HG03108 (cell line): ENCODE measurements at regions not wholly inside any gene's neighbourhood (a gene's known extent, or its start where the extent isn't known, plus 50 kb on each side); places are given as distances from the start of the nearest gene placed in this dataset.

ENCODE experiments used
- ATAC-seq: cut with Tn5 transposase; IDR thresholded peaks from one replicate; pipeline ENCODE4 v1.9.1; 2021; ENCODE audit warnings: moderate library complexity; ENCODE audit not compliant: unreplicated experiment

- no peak for ATAC-seq
Observed at GRCh38 chr3:194279101-194279500, 72.0 kb downstream of the CPN2 start.

DNA sequence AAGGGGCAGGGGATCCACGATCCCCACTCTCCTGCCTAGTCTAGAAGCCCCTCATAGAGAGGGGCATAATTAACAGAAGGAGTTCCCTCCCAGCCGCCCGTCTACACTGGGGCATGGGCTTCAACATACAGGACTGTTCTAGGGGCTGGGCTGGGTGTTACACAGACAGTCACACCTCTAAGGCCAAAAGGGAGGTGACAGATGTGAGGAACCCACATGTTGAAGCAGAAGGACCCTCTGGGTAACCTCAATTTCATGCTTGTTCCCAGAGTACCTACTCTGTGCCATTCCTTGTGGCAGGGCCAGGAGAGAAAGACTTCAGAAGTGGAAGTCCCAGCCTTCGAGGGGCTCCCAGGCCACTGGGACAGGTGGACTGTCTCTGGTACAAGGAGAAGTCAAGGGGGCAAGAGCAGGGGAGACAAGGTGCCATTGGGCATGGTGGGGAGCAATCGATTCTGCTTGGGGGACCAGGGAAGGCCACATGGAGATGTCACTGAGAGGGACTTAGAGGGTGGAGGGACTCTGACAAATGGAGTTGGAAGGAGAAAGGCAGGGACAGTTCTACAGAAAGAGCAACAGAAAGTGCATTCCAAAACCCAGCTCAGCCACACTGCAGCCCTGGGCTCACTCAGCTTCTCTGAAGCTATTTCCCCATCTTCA is 71.3 kb downstream of the CPN2 start:
- no peak for ATAC-seq

GRCh38 chr3:194280777-194281176 is 70.4 kb downstream of the CPN2 start:
- no peak for ATAC-seq

- no peak for ATAC-seq
Observed at GRCh38 chr3:194281306-194281705, 69.8 kb downstream of the CPN2 start.

DNA sequence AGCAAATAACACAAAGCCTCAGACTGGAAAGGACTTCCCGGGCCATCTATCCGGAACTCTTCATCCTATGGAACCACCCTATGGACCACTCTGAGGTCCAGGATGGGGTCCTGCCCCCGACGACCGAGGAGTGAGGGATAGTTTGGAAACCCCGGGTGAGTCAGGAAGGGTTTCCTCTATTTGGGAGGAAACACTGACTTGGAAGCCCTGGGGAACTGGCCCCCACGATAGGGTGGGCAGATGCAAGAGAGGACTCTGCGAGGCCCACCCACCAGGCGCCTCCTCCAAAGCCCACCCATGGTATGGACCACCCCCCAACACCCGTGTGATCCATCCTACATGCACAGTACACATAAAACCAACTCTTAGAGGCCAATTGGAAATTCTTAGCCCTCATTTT is 69.4 kb downstream of the CPN2 start:
- ATAC-seq = no peak

- no peak for ATAC-seq
Observed at GRCh38 chr3:194282436-194283122, 68.5 kb downstream of the CPN2 start.

DNA sequence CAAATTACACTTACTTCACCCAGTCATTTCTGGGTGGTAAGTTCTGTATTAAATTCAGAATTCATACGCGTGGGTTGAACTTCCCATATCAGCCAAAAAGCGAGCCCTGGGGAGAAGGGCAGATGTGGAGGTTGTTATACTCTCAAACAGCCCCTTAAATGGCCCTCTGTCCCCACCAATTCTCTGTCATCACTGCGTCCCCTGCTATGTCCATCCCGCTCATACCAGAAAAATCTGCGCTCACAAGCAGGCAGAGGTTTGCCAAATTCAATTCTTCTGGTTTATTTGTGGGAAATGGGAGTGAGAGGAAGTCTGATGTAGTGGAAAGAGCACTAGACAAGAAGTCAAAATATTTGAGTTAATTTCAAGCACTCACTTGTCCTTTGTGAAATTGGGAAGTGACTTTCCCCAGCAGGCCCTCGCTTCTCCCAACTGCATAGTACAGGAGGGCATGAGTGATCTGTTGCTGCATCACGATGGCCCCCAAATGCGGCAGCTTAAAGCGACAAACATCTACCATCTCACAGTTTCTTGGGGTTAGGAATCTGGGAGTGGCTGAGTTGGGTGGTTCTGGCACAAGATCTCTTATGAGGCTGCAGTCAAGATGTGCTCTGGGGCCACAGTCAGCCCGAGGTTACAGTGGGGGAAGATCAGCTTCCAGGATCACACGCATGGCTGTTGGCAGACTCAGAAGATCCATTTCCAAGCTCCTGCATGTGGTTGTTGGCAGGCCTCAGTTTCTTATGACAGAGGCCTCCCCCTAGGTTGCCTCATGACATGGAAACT is 67.7 kb downstream of the CPN2 start:
- no peak for ATAC-seq

DNA sequence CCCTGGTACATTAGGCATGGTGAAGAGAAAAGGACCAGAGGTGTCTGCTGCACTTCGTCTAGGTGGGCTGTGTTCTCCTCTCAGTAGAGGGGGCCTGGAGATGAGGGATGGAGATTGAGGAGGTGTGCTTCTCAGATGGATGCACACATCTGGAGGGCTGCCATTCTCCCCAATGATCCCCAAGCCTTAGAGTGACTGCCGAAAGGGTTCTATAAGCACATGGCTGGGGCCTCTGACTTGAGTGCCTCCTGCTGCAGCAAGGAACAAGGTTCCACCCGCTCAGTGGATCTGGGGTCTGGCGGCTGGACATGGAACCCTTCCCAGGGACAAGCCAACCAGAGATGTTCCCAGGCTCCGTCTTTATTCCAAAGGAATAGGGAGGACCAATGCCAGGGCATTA is 66.8 kb downstream of the CPN2 start:
- ATAC-seq = no peak

GRCh38 chr3:194285024-194285849 is 65.9 kb downstream of the CPN2 start:
- ATAC-seq = no peak

- no peak for ATAC-seq
Observed at GRCh38 chr3:194285850-194286197, 65.3 kb downstream of the CPN2 start.

GRCh38 chr3:194286375-194287146 is 64.6 kb downstream of the CPN2 start:
- no peak for ATAC-seq

DNA sequence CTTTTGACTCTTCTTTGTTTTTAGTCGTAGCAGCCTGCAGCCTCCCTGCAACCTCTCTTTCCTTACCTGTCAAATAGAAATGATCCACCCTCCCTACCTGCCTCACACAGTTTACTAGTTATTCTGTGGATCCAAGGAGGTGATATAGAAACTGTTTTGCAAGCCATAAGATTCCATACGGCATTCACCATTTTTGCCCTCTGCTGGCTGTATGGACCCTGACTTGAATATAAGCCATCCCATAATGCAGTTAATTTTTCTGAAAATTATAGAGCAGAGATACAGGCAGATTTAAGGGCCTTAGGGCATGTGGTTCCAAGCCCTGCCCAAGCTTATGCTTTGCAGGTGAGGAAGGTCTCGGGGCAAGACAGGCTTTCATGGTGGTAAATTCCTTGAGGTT is 63.8 kb downstream of the CPN2 start:
- ATAC-seq = no peak

DNA sequence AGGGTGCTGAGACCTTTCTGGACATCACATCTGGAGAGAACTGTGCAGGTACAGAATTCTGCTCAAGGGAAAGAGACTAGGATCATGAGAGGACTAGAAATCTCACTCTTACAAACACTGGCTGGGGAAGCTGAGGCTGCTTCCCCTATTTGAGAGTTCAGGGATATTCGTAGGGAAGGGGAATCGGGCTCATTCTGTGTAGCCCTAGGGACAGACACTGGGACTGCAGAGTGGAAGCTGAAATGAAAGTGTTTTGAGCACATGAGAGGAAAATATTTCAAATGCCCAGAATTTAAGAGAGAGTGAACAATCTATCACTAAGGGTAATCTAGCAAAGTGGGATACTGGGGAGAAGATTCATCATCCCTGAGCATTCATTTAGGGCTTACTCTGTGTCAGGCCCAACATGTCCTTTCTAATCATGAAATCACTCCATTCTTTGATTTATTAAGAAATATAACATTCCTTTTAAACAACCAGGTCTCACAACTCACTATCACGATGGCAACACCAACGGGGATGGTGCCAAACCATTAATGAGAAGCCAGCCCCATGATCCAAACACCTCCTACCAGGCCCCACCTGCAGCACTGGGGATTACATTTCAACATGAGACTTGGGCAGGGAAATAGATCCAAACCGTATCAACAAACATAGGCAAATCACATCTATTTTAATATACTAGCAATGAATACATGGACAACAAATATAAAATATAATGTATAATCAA is 63.0 kb downstream of the CPN2 start:
- no peak for ATAC-seq
